NCI-H2196 treated with DMSO at 0.1 percent for 48 hours (cell line): ENCODE measurements at regions not wholly inside any gene's neighbourhood (a gene's known extent, or its start where the extent isn't known, plus 50 kb on each side); places are given as distances from the start of the nearest gene placed in this dataset.
"Not testable (repeated sequence)": the region's sequence is repeated elsewhere in the genome, so short reads cannot be mapped to it uniquely, and the experiment has no call there.

Source experiments
- DNase-seq: peaks from one replicate; lab custom pipeline; 2025; ENCODE audit not compliant: unreplicated experiment; lab: John Stamatoyannopoulos, UW

DNA sequence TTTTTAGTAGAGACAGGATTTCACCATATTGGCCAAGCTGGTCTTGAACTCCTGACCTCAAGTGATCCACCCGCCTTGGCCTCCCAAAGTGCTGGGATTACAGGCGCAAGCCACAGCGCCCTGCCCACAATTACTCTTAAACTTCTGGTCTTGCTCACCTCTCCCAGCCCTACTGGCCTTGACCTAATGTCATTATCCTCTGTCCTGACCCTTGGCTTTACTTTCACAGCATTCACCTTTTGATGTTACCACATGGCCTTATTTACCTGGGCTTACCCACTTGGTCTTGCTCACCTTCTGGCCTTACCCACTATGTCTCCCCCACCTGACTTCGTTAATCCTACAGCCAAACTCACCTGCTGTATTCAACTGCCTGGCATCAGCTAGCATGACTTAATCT is 105.9 kb downstream of the IL12A start:
- no peak for DNase-seq

DNA sequence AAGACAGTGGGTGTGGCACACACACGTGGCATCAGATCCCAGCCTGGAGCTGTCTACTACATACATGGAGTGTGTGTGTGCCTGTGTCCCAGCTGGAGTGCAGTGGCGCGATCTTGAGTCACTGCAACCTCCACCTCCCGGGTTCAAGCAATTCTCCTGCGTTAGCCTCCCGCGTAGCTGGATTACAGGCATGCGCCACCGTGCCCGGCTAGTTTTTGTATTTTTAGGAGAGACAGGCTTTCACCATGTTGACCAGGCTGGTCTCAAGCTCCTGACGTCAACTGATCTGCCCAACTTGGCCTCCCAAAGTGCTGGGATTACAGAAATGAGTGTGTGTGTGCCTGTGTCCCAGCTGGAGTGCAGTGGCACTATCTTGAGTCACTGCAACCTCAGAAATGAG is 108.8 kb downstream of the IL12A start:
- DNase-seq = no peak

DNA sequence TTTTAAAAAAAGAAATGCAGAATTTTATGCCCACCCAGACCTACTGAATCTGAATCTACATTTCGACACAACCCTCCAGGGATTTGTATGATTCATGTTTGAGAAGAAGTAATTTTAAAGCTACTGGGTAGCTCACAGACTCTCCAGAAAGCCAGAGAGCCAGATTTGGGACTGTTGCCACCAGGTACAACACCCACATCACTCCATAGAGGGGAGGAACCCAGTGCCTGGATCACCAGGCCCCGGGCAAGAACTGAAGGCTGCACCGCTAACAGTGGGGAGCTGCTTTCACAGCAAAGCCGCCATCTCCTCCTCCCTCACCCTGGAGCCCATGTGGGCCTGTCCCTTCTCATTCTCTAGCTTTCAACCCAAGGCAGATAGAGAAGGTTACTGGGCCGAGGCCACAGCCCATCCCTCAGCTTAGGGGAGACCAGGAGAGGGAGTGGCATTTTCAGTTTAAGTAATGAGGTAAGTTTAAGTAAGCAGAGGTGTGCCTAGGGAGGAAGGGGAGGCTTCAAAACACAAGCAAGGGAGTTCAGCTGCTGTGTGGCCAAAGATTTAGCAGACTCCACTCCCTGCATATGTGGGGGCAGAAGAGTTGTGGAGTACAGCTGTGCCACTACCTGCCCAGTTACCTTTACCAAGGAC is 109.8 kb downstream of the IL12A start:
- no peak for DNase-seq

- no peak for DNase-seq
Observed at GRCh38 chr3:160098926-160099626, 110.4 kb downstream of the IL12A start.

DNA sequence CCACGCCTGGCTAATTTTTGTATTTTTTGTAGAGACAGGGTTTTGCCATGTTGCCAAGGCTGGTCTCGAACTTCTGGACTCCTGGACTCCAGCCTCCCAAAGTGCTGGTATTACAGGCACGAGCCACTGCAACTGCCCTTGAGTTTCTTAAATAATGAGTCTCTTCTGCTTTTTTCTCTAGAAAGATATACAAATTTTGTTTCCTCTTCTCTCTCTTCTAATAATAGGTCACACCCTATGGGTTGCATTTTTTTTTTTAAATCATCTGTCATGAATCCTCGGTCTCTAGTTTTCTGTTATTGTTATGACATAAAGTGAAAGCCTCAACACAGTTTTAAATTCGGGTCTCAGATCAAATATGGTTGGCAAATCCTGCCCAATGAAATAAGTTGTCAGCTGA is 111.2 kb downstream of the IL12A start:
- DNase-seq = no peak

- no peak for DNase-seq
Observed at GRCh38 chr3:160100610-160101009, 112.0 kb downstream of the IL12A start.

- DNase-seq = not testable (repeated sequence)
Observed at GRCh38 chr3:160102001-160102400, 113.4 kb downstream of the IL12A start.

DNA sequence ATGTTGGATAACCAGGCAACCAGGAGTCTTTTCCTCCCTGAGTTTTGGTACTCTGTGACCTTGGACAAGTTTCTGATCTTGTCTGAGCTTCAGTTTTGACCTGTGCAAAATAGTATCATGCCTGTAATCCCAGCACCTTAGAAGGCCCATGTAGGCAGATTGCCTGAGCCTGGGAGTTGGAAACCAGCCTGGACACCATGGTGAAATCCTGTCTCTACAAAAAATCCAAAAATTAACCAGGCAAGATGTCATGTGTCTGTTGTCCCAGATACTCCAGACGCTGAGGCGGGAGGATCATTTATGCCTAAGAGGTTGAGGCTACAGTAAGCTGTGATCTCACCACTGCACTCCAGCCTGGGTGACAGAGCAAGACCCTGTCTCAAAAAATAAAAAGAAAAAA is 114.8 kb downstream of the IL12A start:
- DNase-seq = no peak

DNA sequence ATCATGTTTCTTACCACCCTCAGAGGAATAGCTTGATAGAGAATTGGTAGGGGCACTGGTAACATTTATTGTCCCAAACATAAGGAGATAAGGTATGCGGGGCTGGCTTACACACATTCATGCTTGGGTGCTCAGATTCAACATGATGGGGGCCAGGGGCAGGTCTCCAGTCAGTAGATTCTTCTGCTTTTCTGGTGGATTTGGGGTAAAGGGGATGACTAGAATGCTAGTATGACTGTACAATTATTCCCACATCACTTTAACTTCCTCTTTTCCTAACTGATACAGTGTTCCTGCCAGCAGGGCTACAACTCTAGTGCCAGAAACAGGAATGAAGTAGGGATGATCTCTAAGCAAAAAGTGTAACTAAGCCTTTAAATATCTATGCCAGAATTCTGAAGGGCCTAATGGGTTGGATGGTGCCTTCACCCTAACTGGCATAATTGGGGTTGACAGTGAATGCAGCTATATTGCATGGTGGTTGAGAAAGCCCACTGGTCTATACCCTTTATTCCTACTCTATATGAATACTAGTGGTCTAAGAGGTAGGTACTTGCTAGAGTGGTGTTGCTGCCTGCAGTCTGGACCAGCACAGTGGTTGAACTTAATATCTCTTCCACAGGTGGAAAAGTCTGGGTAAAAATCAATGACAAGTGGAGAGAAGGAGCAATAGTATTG is 117.4 kb downstream of the IL12A start:
- DNase-seq = no peak

DNA sequence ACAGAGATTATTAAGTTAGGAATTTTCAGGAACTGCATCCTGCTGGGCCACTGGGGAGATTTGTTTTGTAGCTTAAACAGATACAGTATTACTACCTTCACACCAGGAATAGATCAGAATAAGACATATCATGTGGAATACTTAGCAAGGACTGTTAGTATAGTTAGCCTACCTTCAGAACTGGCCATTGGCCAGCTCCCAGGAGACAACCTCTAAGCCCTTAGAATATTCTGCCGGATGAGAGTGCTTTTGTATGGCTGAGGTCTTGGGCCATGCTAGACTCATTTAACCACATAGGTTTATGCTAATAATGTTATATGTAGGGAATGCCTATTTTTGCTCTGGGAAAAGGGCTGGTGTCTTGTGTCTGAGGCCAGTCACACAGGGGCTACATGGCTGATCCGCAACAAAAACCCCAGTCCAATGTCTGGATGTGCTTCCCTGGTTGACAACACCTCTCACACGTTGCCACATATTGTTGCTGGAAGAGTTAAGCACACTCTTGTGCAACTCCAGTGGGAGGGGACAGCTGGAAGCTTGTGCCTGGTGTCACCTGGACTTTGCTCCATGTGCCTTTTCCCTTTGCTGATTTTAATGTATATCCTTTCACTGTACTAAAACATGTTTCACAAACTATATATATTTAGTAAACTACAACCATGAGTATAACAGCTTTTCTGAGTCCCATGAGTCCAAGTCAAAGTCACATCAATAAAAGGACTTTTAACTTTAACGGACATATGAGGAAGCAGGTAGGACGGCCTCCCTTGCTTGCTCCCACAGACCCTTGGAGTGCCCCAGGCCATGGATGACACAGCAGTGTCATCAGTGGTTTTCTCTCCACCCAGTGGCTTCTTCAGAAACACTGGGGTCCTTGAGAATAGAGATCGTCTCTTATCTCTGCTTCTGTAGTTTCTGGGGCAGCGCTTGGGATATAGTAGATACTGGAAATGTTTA is 118.0 kb upstream of the C3orf80 start:
- DNase-seq = no peak

- DNase-seq = no peak
Observed at GRCh38 chr3:160108362-160108761, 116.9 kb upstream of the C3orf80 start.

DNA sequence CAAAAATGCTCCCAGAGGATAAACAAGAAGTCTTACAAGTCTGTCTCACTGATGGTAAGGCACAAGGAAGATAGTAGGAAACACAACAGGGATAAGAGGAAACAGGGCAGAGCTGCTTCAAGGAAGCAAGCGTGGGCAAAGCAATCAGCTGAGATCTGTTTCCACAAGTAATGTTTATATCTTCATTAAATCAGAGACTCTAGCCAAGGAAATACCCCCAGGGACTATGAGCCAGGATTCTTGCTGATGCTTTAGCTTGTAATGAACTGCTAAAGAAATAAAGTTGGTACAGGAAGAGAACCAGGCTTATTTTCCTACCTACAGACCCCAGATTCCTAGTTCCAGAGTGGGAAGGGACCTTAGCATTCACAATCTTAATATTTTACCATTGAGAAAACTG is 112.7 kb upstream of the C3orf80 start:
- no peak for DNase-seq

- DNase-seq = no peak
Observed at GRCh38 chr3:160112996-160113395, 112.2 kb upstream of the C3orf80 start.

DNA sequence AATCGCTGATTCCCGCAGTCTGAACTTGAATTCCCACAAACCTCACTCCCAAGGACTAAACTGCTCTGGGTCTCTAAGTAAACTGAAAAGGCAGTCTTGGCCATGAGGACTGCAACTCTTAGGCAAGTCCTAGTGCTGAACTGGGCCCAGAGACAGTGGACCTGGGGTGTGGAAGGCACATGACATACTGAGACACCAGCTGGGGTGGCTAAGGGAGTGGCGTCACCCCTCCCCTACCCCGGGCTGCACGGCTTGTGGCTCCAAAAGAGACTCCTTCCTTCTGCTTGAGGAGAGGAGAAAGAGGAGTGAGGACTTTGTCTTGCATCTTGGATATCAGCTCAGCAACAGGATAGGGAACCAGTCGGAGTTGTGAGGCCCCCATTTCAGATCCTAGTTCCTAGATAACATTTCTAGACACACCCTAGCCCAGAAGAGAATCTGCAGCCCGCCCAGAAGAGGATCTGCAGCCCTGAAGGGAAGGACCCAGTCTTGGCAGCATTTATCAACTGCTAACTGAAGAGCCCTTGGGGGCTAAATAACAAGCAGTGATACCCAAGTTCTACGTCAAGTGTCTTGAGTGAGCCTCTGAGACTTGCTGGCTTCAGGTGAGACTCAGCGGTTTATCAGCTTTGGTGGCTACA is 110.7 kb upstream of the C3orf80 start:
- no peak for DNase-seq

DNA sequence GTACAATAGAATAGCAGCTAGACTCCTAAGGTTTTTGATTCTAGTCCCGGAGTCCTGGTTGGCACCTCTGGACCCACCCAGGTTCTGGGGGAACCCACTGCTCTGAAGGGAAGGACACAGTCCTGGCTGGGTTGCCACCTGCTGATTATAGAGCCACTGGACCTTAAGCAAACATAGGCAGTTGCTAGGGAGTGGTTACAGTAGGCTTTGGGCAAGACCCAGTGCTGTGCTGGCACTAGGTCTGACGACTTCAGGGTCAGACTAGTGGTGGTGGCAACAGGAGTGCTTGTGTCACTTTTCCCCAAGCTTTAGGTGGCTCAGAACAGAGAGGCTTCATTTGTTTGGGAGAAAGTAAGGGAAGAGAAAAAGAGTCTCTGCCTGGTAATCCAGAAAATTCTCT is 109.8 kb upstream of the C3orf80 start:
- no peak for DNase-seq

GRCh38 chr3:160124224-160124623 is 101.0 kb upstream of the C3orf80 start:
- no peak for DNase-seq

GRCh38 chr3:160125258-160125657 is 100.0 kb upstream of the C3orf80 start:
- no peak for DNase-seq

GRCh38 chr3:160126051-160126450 is 99.2 kb upstream of the C3orf80 start:
- no peak for DNase-seq

GRCh38 chr3:160126761-160127160 is 98.5 kb upstream of the C3orf80 start:
- DNase-seq = no peak

DNA sequence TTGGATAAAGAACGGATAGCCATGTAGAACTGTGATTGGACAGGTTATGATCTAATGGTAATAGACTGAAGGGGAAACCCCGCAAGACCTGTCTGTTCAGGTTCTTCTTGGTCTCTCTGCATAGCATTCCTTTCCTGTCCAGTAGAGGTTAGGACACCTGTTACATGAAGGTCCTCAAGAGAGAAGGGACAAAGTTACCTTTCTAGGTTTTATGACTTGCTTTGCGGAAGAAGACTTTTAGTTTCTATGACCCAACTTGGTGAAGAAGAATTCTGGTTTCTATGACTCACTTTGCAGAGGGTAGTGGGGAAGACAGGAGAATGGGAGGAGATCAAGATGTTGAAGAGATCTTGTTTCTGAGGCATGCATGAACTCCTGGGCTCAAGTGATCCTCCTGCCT is 97.9 kb upstream of the C3orf80 start:
- no peak for DNase-seq

DNA sequence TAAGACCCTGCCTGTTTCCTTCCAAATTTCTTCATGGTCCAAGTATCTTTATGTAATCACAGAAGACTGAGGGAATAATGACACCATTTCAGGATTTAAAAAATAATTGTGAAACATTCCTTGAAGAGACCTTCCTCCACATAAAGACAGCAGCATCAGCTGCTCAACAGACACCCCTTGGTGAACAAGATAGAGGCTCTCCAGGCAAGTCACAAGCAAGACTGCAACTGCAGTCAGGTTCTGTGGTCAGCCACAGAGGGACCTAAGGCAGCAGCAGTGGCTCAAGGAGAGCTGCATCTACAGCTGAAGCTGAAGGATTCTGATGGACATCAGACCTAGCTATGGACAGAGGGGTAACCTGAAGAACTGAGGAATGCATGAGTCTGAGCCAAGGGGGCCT is 97.2 kb upstream of the C3orf80 start:
- no peak for DNase-seq
